Endothelial cell of umbilical vein (primary cell): ENCODE measurements at regions not wholly inside any gene's neighbourhood (a gene's known extent, or its start where the extent isn't known, plus 50 kb on each side); places are given as distances from the start of the nearest gene placed in this dataset.

Source experiments
- BruUV-seq: library from RNA; stranded (reverse); fragments of 400-500 nt; replicated peaks from 2 replicates; lab custom pipeline; 2021; lab: Mats Ljungman, UMichigan
- CTCF ChIA-PET: fragments of 300-600, 350-600 bp; sonication (Branson Sonifier 250); formaldehyde crosslinking; loops from one replicate; lab custom pipeline; 2021; ENCODE audit warnings: antibody characterized with exemption, inconsistent platforms; lab: Charles Lee
- POLR2A ChIA-PET: fragments of 300-600, 350-600 bp; sonication (Branson Sonifier 250); formaldehyde crosslinking; loops from one replicate; lab custom pipeline; 2021; ENCODE audit warnings: antibody characterized with exemption, inconsistent platforms; lab: Charles Lee
- DNase-seq: peaks from one replicate; pipeline ENCODE4 v3.0.0-alpha.2; 2011; ENCODE audit warnings: low read depth, low spot score
- FAIRE-seq: peaks from 2 replicates; lab custom pipeline; 2011; peaks lifted over from hg19 to GRCh38; lab: Jason Lieb, UNC
- H2AFZ ChIP-seq: 2 replicates; pipeline ENCODE4 v1.6.0; 2012; ENCODE audit warnings: low read depth, low read length, control low read depth, inconsistent platforms
- H3K27ac ChIP-seq: 2 replicates; pipeline ENCODE4 v1.5.1; 2011; ENCODE audit warnings: low read depth, mild to moderate bottlenecking, control low read depth, low read length, moderate library complexity; ENCODE audit not compliant: insufficient read depth
- H3K27me3 ChIP-seq, 2 experiments: 2 replicates each; pipeline versions ENCODE4 v1.6.0 to v1.6.1; 2011; ENCODE audit warnings: low read length in 2 of 2, mixed read lengths in 1 of 2; ENCODE audit not compliant: control insufficient read depth in 2 of 2, insufficient read depth in 2 of 2
- H3K36me3 ChIP-seq, 2 experiments: 2 replicates in 1 of 2; 3 replicates in 1 of 2; pipeline ENCODE4 v1.5.1; 2011; ENCODE audit warnings: low read length in 2 of 2, mild to moderate bottlenecking in 1 of 2, moderate library complexity in 1 of 2; ENCODE audit not compliant: control insufficient read depth in 2 of 2, insufficient read depth in 2 of 2; ENCODE audit errors: extremely low read depth in 1 of 2
- H3K4me1 ChIP-seq: 3 replicates; pipeline ENCODE4 v1.5.1; 2011; ENCODE audit warnings: mild to moderate bottlenecking, low read length; ENCODE audit not compliant: control insufficient read depth, insufficient read depth; ENCODE audit errors: extremely low read depth
- H3K4me2 ChIP-seq: 2 replicates; pipeline ENCODE4 v1.6.1; 2011; ENCODE audit warnings: low read length, control low read depth, mixed read lengths; ENCODE audit not compliant: insufficient read depth
- H3K4me3 ChIP-seq, 3 experiments: fragments of 200-600 bp in 1 of 3; sonication (generic), shearing (Covaris generic) in 1 of 3; replicated peaks in 1 of 3; 2 replicates each; pipeline ENCODE4 v1.5.1; 2011 to 2016; ENCODE audit warnings: control low read depth in 3 of 3, low read length in 3 of 3, mild to moderate bottlenecking in 2 of 3, inconsistent platforms in 1 of 3, low read depth in 1 of 3, moderate library complexity in 1 of 3; ENCODE audit not compliant: insufficient read depth in 1 of 3
- H3K79me2 ChIP-seq: 2 replicates; pipeline ENCODE4 v1.6.0; 2012; ENCODE audit warnings: low read length, inconsistent platforms; ENCODE audit not compliant: control insufficient read depth, insufficient read depth
- H3K9ac ChIP-seq: replicated peaks from 2 replicates; pipeline ENCODE3; 2011; ENCODE audit warnings: low read length, control low read depth; ENCODE audit not compliant: insufficient read depth; ENCODE audit errors: extremely low read depth
- H3K9me1 ChIP-seq: replicated peaks from 3 replicates; pipeline ENCODE4 v1.6.0; 2011; ENCODE audit warnings: mild to moderate bottlenecking, low read length; ENCODE audit not compliant: control insufficient read depth, insufficient read depth; ENCODE audit errors: extremely low read depth
- H3K9me3 ChIP-seq: replicated peaks from 2 replicates; pipeline ENCODE4 v1.5.1; 2012; ENCODE audit warnings: low read length, inconsistent platforms; ENCODE audit not compliant: control insufficient read depth, insufficient read depth
- H4K20me1 ChIP-seq: replicated peaks from 2 replicates; pipeline ENCODE3; 2011; ENCODE audit warnings: mild to moderate bottlenecking, low read length; ENCODE audit not compliant: control insufficient read depth, insufficient read depth; ENCODE audit errors: extremely low read depth
- EZH2 ChIP-seq: IDR thresholded peaks from 2 replicates; pipeline ENCODE4 v1.6.1; 2012; ENCODE audit warnings: borderline replicate concordance, low read depth, mild to moderate bottlenecking, moderate library complexity, low read length, inconsistent platforms; ENCODE audit not compliant: severe bottlenecking
- FOS ChIP-seq: IDR thresholded peaks from 2 replicates; pipeline ENCODE4 v1.6.1; 2011; ENCODE audit warnings: mild to moderate bottlenecking, low read length, moderate library complexity, borderline replicate concordance; ENCODE audit not compliant: insufficient read depth
- GATA2 ChIP-seq: IDR thresholded peaks from 2 replicates; pipeline ENCODE4 v1.7.0; 2011; ENCODE audit warnings: low read depth, mild to moderate bottlenecking, moderate library complexity, mixed read lengths, low read length; ENCODE audit not compliant: insufficient read length, insufficient read depth
- JUN ChIP-seq: IDR thresholded peaks from 2 replicates; pipeline ENCODE4 v1.6.1; 2011; ENCODE audit warnings: borderline replicate concordance, low read depth; ENCODE audit not compliant: insufficient read length, insufficient read depth
- MYC ChIP-seq: IDR thresholded peaks from one replicate; pipeline ENCODE4 v1.6.1; 2011; ENCODE audit warnings: mild to moderate bottlenecking, low read depth, low read length
- POLR2A ChIP-seq: IDR thresholded peaks from 2 replicates; pipeline ENCODE4 v1.6.1; 2012; ENCODE audit warnings: low read depth, mild to moderate bottlenecking, control low read depth, low read length
- POLR2AphosphoS5 ChIP-seq: IDR thresholded peaks from 2 replicates; pipeline ENCODE4 v1.6.1; 2012; ENCODE audit warnings: low read depth, mild to moderate bottlenecking, control low read depth, low read length, moderate library complexity; ENCODE audit not compliant: insufficient read depth
- dilution Hi-C: fragments of 300-500 bp; cut with MboI; formaldehyde crosslinking; loops from one replicate; pipeline ENCODE4 v1.15.0; 2019; ENCODE audit warnings: low sequenced_read_pairs; ENCODE audit not compliant: extremely low pct_ligation_motif_present
- intact Hi-C: fragments of 100-400 bp; cut with micrococcal nuclease; formaldehyde crosslinking; loops from one replicate; pipeline ENCODE4 v1.10.0; 2022
- TF ChIP-seq, protein P1 (sequence below), 2 donors: IDR thresholded peaks; 1 replicate in 1 of 2; 2 replicates in 1 of 2; pipeline ENCODE4 v1.5.1; 2011; ENCODE audit warnings: low read length in 2 of 2, mild to moderate bottlenecking in 2 of 2, moderate library complexity in 2 of 2, control low read depth in 1 of 2, inconsistent platforms in 1 of 2, low read depth in 1 of 2; ENCODE audit not compliant: insufficient read depth in 1 of 2; ENCODE audit errors: extremely low read depth in 1 of 2
- TF ChIP-seq, protein P2 (sequence below): IDR thresholded peaks from 2 replicates; pipeline ENCODE4 v1.6.1; 2011; ENCODE audit not compliant: insufficient read depth, insufficient read length

DNA sequence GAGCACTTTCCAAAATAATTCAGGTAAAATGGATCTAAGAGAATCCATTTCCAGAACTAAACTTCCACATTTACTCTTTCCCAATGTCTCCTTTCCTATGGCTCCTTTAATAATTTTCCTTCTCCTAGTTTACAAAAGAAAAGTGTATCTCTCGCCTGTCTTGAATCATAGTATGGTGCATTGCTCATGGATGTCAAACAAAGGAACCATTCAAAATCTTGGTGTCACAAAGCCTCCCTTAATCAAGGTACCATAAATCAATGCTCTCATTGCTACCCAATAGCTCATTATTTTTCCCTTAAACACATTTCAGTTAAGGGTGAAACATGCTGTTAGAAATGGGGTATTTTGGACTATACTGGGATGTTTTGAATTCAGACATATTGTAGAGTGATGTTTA, 57.6 kb upstream of the KCNMA1 start:
- ChIA-PET POLR2A (no interaction called here), CTCF (interaction anchor here (0.9 to 5.7 kb wide), 4 partner anchors 8 to 529 kb away, joined by 3 to 31 read pairs (median 4); no protein-coding TSS in a partner anchor)
- no peak overlapping the region for H3K27ac ChIP-seq
- no peak for FAIRE-seq
- H4K20me1 ChIP-seq = no peaks in the 10 kb centered on the region
- no peaks in the 10 kb centered on the region for H3K36me3 ChIP-seq
- H3K4me1 ChIP-seq = no peaks in the 10 kb centered on the region
- peaks cover 3 to 7% of the 10 kb centered on the region in 2 experiments for H3K27me3 ChIP-seq
- no peak overlapping the region for H3K4me3 ChIP-seq
- H3K79me2 ChIP-seq = no peaks in the 10 kb centered on the region
- intact Hi-C loops (no loop called here), dilution Hi-C loops (no loop called here)
- no peak overlapping the region for H3K9ac ChIP-seq
- TF ChIP-seq POLR2AphosphoS5 = no peak
- no peak for TF ChIP-seq MYC
- TF ChIP-seq, protein P1, sequence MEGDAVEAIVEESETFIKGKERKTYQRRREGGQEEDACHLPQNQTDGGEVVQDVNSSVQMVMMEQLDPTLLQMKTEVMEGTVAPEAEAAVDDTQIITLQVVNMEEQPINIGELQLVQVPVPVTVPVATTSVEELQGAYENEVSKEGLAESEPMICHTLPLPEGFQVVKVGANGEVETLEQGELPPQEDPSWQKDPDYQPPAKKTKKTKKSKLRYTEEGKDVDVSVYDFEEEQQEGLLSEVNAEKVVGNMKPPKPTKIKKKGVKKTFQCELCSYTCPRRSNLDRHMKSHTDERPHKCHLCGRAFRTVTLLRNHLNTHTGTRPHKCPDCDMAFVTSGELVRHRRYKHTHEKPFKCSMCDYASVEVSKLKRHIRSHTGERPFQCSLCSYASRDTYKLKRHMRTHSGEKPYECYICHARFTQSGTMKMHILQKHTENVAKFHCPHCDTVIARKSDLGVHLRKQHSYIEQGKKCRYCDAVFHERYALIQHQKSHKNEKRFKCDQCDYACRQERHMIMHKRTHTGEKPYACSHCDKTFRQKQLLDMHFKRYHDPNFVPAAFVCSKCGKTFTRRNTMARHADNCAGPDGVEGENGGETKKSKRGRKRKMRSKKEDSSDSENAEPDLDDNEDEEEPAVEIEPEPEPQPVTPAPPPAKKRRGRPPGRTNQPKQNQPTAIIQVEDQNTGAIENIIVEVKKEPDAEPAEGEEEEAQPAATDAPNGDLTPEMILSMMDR (IDR thresholded peaks at IDR 0.05; ENCODE audit: extremely low read depth in 1 of 2, insufficient read depth in 1 of 2, low read depth in 1 of 2, low read length in 2 of 2) = no peak
- no peak for TF ChIP-seq POLR2A
- TF ChIP-seq GATA2 = no peak
- TF ChIP-seq JUN = no peak
- H3K9me3 ChIP-seq = no peaks in the 10 kb centered on the region
- H3K4me2 ChIP-seq = no peak overlapping the region
- no peak overlapping the region for H2AFZ ChIP-seq
- no peak for DNase-seq
- BruUV-seq = no TSS peak
- no peaks in the 10 kb centered on the region for H3K9me1 ChIP-seq

DNA sequence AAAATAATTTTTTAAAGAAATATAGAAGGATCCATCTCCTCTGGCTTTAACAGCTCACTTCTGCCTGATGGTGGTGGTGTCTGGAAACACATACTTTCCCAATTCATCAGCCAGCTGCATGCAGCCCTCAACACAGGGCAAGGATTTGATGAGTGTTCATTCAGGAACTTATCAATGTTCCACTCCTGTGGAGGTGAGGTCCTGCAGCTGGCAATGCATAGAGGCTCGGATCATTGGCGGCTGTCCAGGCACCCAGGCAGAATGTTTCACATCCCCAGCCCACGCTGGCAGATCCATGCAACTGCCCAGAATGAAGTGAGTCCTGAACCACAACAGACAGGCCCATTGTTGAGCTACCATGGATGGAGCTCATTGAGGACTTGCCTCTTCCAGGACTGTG, 55.2 kb upstream of the KCNMA1 start:
- CTCF ChIA-PET = interaction anchor here (1.0 to 5.7 kb wide), 5 partner anchors 12 to 527 kb away, joined by 3 to 31 read pairs (median 5); no protein-coding TSS in a partner anchor
- H2AFZ ChIP-seq = no peak overlapping the region
- no peaks in the 10 kb centered on the region for H3K79me2 ChIP-seq
- H4K20me1 ChIP-seq = no peaks in the 10 kb centered on the region
- no peaks in the 10 kb centered on the region for H3K4me1 ChIP-seq
- no peak for FAIRE-seq
- BruUV-seq = no TSS peak
- TF ChIP-seq EZH2 (no peak), JUN (no peak), FOS (no peak), POLR2A (no peak), GATA2 (no peak), POLR2AphosphoS5 (no peak), MYC (no peak)
- TF ChIP-seq, protein P1 (IDR thresholded peaks at IDR 0.05; ENCODE audit: extremely low read depth in 1 of 2, insufficient read depth in 1 of 2, low read depth in 1 of 2, low read length in 2 of 2) = no peak
- TF ChIP-seq, protein P2, sequence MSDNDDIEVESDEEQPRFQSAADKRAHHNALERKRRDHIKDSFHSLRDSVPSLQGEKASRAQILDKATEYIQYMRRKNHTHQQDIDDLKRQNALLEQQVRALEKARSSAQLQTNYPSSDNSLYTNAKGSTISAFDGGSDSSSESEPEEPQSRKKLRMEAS = no peak
- no peak overlapping the region for H3K4me3 ChIP-seq
- POLR2A ChIA-PET = no interaction called here
- H3K9me3 ChIP-seq = no peaks in the 10 kb centered on the region
- H3K4me2 ChIP-seq = no peak overlapping the region
- H3K9ac ChIP-seq = no peak overlapping the region
- intact Hi-C loops (no loop called here), dilution Hi-C loops (no loop called here)
- no peak overlapping the region for H3K27ac ChIP-seq
- H3K36me3 ChIP-seq = no peaks in the 10 kb centered on the region
- H3K27me3 ChIP-seq = peaks cover 4 to 7% of the 10 kb centered on the region in 2 experiments
- H3K9me1 ChIP-seq = no peaks in the 10 kb centered on the region
- no peak for DNase-seq
